HL-60 (cell line): ENCODE measurements at regions not wholly inside any gene's neighbourhood (a gene's known extent, or its start where the extent isn't known, plus 50 kb on each side); places are given as distances from the start of the nearest gene placed in this dataset.

Source experiments
- DNase-seq, 2 experiments: peaks; one replicate each; pipeline ENCODE4 v3.0.0-alpha.2; 2010 to 2020; ENCODE audit warnings: low read depth in 1 of 2, low spot score in 1 of 2
- H3K27ac ChIP-seq: fragments of 250-450 bp; sonication (Bioruptor Pico); replicated peaks from 2 replicates; pipeline ENCODE4 v1.5.1; 2020; ENCODE audit warnings: mild to moderate bottlenecking, moderate library complexity
- H3K27me3 ChIP-seq: fragments of 250-450 bp; sonication (Bioruptor Pico); 2 replicates; pipeline ENCODE4 v1.5.1; 2021; ENCODE audit warnings: mild to moderate bottlenecking, moderate library complexity; ENCODE audit not compliant: insufficient read depth, poor library complexity, severe bottlenecking
- H3K4me3 ChIP-seq: replicated peaks from 2 replicates; pipeline ENCODE4 v1.5.1; 2011; ENCODE audit warnings: mild to moderate bottlenecking, control low read depth, low read length; ENCODE audit not compliant: insufficient read depth
- GABPA ChIP-seq: IDR thresholded peaks from 2 replicates; pipeline ENCODE4 v1.6.1; 2012; ENCODE audit warnings: low read depth
- POLR2AphosphoS5 ChIP-seq: IDR thresholded peaks from 2 replicates; pipeline ENCODE4 v1.6.1; 2012; ENCODE audit warnings: low read depth
- SPI1 ChIP-seq: IDR thresholded peaks from 2 replicates; pipeline ENCODE4 v1.6.1; 2012; ENCODE audit warnings: low read depth, mild to moderate bottlenecking, borderline replicate concordance
- TF ChIP-seq, protein P1 (sequence below): IDR thresholded peaks from 2 replicates; pipeline ENCODE4 v1.6.1; 2012; ENCODE audit warnings: low read depth; ENCODE audit not compliant: insufficient replicate concordance
- TF ChIP-seq, protein P2 (sequence below): IDR thresholded peaks from one replicate; pipeline ENCODE4 v1.5.1; 2011; ENCODE audit warnings: low read length, control low read depth, inconsistent platforms; ENCODE audit not compliant: insufficient read depth

DNA sequence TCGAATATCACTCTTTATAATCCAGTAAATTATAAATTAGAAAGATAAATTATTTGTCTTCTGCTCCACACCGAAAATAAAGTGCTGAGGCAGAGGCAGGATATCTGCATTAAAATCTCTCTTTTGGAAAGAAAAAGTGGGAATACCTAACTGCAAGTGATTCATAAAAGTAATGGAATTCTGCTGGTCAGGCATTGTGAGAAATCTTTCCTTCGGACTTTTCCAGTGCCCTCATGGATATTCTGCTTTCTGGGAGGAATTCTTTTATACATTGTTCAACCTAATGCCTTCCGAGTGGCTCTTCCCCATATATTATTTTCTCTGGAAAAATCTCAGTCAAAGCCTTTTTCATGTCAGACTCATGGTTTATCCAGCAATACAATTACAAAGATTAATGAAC, 158.3 kb upstream of the RNPC3 start:
- no peak for DNase-seq

DNA sequence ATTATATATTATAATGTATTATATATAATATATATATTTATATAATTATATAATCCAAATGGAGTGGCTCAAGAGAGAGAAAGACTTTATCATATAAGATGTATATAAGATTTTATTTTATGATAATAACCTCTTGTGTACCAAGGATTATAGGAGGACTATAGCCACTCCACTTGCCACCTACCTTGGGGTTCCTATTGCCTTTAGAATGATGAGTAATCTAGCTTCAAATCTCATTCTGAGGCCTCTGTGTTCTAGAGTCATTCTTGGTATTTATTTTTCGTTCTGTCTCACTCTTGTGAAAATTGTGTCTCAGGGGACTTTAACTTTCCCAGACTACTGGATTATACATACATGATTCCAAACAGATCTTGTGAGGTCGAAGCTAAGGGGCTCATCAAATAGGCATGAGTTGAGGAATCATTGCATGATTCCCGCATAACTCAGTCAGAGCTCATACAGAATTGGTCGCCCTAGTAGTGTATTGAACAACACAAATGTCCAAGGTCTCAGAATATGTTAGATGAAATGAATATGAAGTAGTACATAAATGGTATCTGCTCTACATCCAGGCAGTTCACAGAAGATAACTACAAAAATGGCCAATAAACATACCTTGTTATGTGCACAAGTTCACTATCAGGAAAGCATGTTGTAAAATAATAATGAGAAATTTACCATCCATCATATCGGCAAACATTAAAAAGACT, 159.5 kb upstream of the RNPC3 start:
- H3K27me3 ChIP-seq = no peaks in the 10 kb centered on the region
- TF ChIP-seq, protein P1, sequence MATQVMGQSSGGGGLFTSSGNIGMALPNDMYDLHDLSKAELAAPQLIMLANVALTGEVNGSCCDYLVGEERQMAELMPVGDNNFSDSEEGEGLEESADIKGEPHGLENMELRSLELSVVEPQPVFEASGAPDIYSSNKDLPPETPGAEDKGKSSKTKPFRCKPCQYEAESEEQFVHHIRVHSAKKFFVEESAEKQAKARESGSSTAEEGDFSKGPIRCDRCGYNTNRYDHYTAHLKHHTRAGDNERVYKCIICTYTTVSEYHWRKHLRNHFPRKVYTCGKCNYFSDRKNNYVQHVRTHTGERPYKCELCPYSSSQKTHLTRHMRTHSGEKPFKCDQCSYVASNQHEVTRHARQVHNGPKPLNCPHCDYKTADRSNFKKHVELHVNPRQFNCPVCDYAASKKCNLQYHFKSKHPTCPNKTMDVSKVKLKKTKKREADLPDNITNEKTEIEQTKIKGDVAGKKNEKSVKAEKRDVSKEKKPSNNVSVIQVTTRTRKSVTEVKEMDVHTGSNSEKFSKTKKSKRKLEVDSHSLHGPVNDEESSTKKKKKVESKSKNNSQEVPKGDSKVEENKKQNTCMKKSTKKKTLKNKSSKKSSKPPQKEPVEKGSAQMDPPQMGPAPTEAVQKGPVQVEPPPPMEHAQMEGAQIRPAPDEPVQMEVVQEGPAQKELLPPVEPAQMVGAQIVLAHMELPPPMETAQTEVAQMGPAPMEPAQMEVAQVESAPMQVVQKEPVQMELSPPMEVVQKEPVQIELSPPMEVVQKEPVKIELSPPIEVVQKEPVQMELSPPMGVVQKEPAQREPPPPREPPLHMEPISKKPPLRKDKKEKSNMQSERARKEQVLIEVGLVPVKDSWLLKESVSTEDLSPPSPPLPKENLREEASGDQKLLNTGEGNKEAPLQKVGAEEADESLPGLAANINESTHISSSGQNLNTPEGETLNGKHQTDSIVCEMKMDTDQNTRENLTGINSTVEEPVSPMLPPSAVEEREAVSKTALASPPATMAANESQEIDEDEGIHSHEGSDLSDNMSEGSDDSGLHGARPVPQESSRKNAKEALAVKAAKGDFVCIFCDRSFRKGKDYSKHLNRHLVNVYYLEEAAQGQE = no peak
- TF ChIP-seq POLR2AphosphoS5 = no peak
- no peak for TF ChIP-seq GABPA
- TF ChIP-seq, protein P2, sequence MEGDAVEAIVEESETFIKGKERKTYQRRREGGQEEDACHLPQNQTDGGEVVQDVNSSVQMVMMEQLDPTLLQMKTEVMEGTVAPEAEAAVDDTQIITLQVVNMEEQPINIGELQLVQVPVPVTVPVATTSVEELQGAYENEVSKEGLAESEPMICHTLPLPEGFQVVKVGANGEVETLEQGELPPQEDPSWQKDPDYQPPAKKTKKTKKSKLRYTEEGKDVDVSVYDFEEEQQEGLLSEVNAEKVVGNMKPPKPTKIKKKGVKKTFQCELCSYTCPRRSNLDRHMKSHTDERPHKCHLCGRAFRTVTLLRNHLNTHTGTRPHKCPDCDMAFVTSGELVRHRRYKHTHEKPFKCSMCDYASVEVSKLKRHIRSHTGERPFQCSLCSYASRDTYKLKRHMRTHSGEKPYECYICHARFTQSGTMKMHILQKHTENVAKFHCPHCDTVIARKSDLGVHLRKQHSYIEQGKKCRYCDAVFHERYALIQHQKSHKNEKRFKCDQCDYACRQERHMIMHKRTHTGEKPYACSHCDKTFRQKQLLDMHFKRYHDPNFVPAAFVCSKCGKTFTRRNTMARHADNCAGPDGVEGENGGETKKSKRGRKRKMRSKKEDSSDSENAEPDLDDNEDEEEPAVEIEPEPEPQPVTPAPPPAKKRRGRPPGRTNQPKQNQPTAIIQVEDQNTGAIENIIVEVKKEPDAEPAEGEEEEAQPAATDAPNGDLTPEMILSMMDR = no peak
- no peak for TF ChIP-seq SPI1
- no peak for DNase-seq
- no peak overlapping the region for H3K27ac ChIP-seq
- no peak overlapping the region for H3K4me3 ChIP-seq

More for the DNA sequence above, 158.3 kb upstream of the RNPC3 start:
- TF ChIP-seq POLR2AphosphoS5 (no peak), SPI1 (no peak), GABPA (no peak)
- TF ChIP-seq, protein P1 = no peak
- TF ChIP-seq, protein P2 = no peak
- H3K27ac ChIP-seq = no peak overlapping the region
- H3K4me3 ChIP-seq = no peak overlapping the region
- H3K27me3 ChIP-seq = no peaks in the 10 kb centered on the region

DNA sequence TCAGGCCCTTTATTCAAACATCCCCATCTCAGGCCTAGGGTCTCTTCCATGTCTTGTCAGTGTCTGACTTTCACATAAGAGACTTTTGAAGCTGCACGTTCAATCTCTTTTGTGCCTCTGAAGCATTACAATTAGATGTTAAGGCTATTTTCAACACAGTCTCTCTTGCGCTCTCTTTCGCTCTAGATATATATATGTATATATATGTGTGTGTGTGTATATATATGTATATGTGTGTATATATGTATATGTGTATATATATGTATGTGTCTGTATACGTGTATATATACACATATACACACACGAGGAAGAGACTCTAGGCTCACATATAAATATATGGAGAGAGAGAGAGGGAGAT, 162.5 kb upstream of the RNPC3 start:
- H3K4me3 ChIP-seq = no peak overlapping the region
- H3K27me3 ChIP-seq = no peaks in the 10 kb centered on the region
- TF ChIP-seq, protein P2 = no peak
- no peak for TF ChIP-seq POLR2AphosphoS5
- TF ChIP-seq, protein P1 = no peak
- TF ChIP-seq GABPA = no peak
- no peak for TF ChIP-seq SPI1
- H3K27ac ChIP-seq = no peak overlapping the region
- DNase-seq = no peak
